ENCODE measurements at regions not wholly inside any gene's neighbourhood (a gene's known extent, or its start where the extent isn't known, plus 50 kb on each side); places are given as distances from the start of the nearest gene placed in this dataset.

- TF ChIP-seq PKNOX1 (IDR thresholded peaks at IDR 0.05) (no peak), IKZF1 (conservative IDR thresholded peaks at IDR 0.05) (no peak), KDM1A (IDR thresholded peaks at IDR 0.05; ENCODE audit: borderline replicate concordance) (no peak), TARDBP (IDR thresholded peaks at IDR 0.05; ENCODE audit: borderline replicate concordance) (no peak), BCL3 (IDR thresholded peaks at IDR 0.05; ENCODE audit: borderline replicate concordance, insufficient read depth, low read depth, low read length, poor library complexity, severe bottlenecking) (no peak), BMI1 (IDR thresholded peaks at IDR 0.05; ENCODE audit: borderline replicate concordance) (no peak), SMAD5 (IDR thresholded peaks at IDR 0.05; ENCODE audit: low read depth) (no peak), CUX1 (IDR thresholded peaks at IDR 0.05; ENCODE audit: insufficient replicate concordance, low read depth, low read length) (no peak), SREBF2 (IDR thresholded peaks at IDR 0.05; ENCODE audit: low read length) (no peak), JUND (IDR thresholded peaks at IDR 0.05; ENCODE audit: low read depth, low read length) (no peak), IRF3 (IDR thresholded peaks at IDR 0.05) (no peak), ZBTB40 (IDR thresholded peaks at IDR 0.05; ENCODE audit: borderline replicate concordance) (no peak), MAX (IDR thresholded peaks at IDR 0.05; ENCODE audit: low read depth, low read length) (no peak), ZNF207 (IDR thresholded peaks at IDR 0.05; ENCODE audit: borderline replicate concordance) (no peak), ZBED1 (IDR thresholded peaks at IDR 0.05; ENCODE audit: borderline replicate concordance) (no peak)
These were observed 316.8 kb upstream of the SNX7 start (continued) for GRCh38 chr1:98344731-98345130.

Measured in GM12878 (cell line).